SU-DHL-6 (cell line): ENCODE measurements at regions not wholly inside any gene's neighbourhood (a gene's known extent, or its start where the extent isn't known, plus 50 kb on each side); places are given as distances from the start of the nearest gene placed in this dataset.

ENCODE experiments used
- EZH2phosphoT487 ChIP-seq: fragments of 200-600 bp; sonication (generic), shearing (Covaris generic); conservative IDR thresholded peaks from 2 replicates; pipeline ENCODE4 v1.6.1; 2018; ENCODE audit warnings: mild to moderate bottlenecking, antibody characterized with exemption, low read length, moderate library complexity, mixed read lengths
- TF ChIP-seq, protein P1 (sequence below): fragments of 200-600 bp; sonication (generic); IDR thresholded peaks from one replicate; pipeline ENCODE4 v1.5.1; 2017; ENCODE audit warnings: antibody characterized with exemption, mild to moderate bottlenecking, low read length, moderate library complexity; ENCODE audit not compliant: insufficient read depth, poor library complexity, severe bottlenecking

DNA sequence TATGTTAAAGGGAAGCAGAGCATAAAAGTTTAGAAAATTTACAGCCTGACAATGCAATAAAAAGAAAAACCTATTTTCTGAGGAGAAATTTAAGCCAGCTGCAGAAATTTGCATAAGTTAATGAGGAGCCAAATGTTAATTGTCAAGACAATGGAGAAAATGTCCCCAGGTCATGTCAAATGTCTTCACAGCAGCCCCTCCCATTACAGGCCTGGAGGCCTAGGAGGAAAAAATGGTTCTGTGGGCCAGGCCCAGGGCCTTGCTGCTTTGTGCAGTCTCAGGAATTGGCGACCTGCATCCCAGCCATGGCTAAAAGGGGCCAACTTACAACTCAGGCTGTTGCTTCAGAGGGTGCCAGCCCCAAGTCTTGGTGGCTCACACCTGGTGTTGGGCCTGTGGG, 275.4 kb upstream of the RPS6KA3 start:
- TF ChIP-seq, protein P1, sequence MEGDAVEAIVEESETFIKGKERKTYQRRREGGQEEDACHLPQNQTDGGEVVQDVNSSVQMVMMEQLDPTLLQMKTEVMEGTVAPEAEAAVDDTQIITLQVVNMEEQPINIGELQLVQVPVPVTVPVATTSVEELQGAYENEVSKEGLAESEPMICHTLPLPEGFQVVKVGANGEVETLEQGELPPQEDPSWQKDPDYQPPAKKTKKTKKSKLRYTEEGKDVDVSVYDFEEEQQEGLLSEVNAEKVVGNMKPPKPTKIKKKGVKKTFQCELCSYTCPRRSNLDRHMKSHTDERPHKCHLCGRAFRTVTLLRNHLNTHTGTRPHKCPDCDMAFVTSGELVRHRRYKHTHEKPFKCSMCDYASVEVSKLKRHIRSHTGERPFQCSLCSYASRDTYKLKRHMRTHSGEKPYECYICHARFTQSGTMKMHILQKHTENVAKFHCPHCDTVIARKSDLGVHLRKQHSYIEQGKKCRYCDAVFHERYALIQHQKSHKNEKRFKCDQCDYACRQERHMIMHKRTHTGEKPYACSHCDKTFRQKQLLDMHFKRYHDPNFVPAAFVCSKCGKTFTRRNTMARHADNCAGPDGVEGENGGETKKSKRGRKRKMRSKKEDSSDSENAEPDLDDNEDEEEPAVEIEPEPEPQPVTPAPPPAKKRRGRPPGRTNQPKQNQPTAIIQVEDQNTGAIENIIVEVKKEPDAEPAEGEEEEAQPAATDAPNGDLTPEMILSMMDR, result no peak
- TF ChIP-seq EZH2phosphoT487, result no peak
